Sigmoid colon (tissue), 6 donors: ENCODE measurements at regions not wholly inside any gene's neighbourhood (a gene's known extent, or its start where the extent isn't known, plus 50 kb on each side); places are given as distances from the start of the nearest gene placed in this dataset.

Source experiments
- DNase-seq: peaks from one replicate; pipeline ENCODE4 v3.0.0-alpha.2; 2019
- H3K27ac ChIP-seq, 4 donors: fragments of 200-600 bp; sonication (generic); one replicate each; pipeline ENCODE4 v1.5.1; 2016 to 2019; ENCODE audit warnings: mild to moderate bottlenecking in 1 of 4
- H3K27me3 ChIP-seq, 3 donors: fragments of 200-600 bp; sonication (generic); one replicate each; pipeline ENCODE4 v1.5.1; 2019; ENCODE audit warnings: mild to moderate bottlenecking in 1 of 3
- H3K36me3 ChIP-seq, 4 donors: fragments of 200-600 bp; sonication (generic); one replicate each; pipeline ENCODE4 v1.5.1; 2016 to 2019
- H3K4me1 ChIP-seq, 4 donors: fragments of 200-600 bp; sonication (generic); one replicate each; pipeline ENCODE4 v1.5.1; 2017 to 2019
- H3K4me3 ChIP-seq, 4 donors: fragments of 200-600 bp; sonication (generic); one replicate each; pipeline ENCODE4 v1.5.1; 2017 to 2019; ENCODE audit warnings: mild to moderate bottlenecking in 2 of 4, moderate library complexity in 1 of 4
- H3K9me3 ChIP-seq, 4 donors: fragments of 200-600 bp in 3 of 4; sonication (generic) in 3 of 4; one replicate each; pipeline versions ENCODE4 v1.5.1 to v1.6.1; 2013 to 2019
- EP300 ChIP-seq, 4 donors: sonication (generic); formaldehyde crosslinking; IDR thresholded peaks; one replicate each; pipeline ENCODE4 v1.6.1; 2017; ENCODE audit warnings: antibody characterized with exemption in 4 of 4
- POLR2A ChIP-seq, 2 donors: fragments of 450-650 bp; IDR thresholded peaks; one replicate each; pipeline ENCODE4 v1.6.1; 2016; ENCODE audit warnings: antibody characterized with exemption in 2 of 2, mild to moderate bottlenecking in 2 of 2, moderate library complexity in 2 of 2
- POLR2AphosphoS5 ChIP-seq, 4 donors: sonication (generic); formaldehyde crosslinking; IDR thresholded peaks; one replicate each; pipeline ENCODE4 v1.6.1; 2017; ENCODE audit warnings: antibody characterized with exemption in 4 of 4
- WGBS, 2 donors: extraction: QIAGEN DNeasy Blood & Tissue Kit; methylation state at CpG; one replicate each; pipeline ENCODE4 v1.1.7; 2013; 5-methylcytosine and 5-hydroxymethylcytosine counted together
- intact Hi-C: fragments of 100-400 bp; cut with DNase I; formaldehyde crosslinking; loops from one replicate; pipeline ENCODE4 v1.15.1; 2023
- TF ChIP-seq, protein P1 (sequence below), 4 experiments: fragments of 450-650 bp in 3 of 4; fragments of 200-600 bp in 1 of 4; IDR thresholded peaks; one replicate each; pipeline ENCODE4 v1.5.1; 2016 to 2019; ENCODE audit warnings: antibody characterized with exemption in 4 of 4, mild to moderate bottlenecking in 3 of 4, moderate library complexity in 2 of 4
- donor health status: healthy with polysubstance abuse.
- donor health status: healthy.

DNA sequence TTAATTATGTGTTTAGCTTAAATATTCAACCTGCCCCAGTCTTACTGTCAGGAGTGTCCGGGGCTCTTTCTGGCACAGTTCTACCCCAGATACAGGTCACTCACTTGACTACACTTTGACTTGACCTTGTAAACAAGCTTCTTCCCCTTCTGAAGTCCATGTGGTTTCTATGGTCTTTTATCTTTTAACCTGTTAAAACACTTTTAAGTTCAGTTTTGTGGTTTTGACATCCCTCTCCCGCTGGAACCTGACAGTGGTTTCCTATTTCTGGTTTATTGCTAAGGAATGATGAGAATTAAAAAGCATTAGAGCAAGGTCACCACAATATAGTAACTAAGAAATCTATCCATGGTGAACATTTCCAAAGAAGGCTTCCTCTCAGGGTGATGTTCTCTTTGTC is 300.1 kb downstream of the TMEM167A start:
- no peak for DNase-seq
- Histone ChIP-seq H3K4me1 (no peaks in the 10 kb centered on the region), H3K27me3 (no peaks in the 10 kb centered on the region), H3K36me3 (no peaks in the 10 kb centered on the region), H3K9me3 (no peaks in the 10 kb centered on the region), H3K27ac (no peak overlapping the region), H3K4me3 (no peak overlapping the region)
- TF ChIP-seq POLR2AphosphoS5 (IDR thresholded peaks at IDR 0.05) (no peak), POLR2A (IDR thresholded peaks at IDR 0.05) (no peak), EP300 (IDR thresholded peaks at IDR 0.05) (no peak)
- TF ChIP-seq, protein P1, sequence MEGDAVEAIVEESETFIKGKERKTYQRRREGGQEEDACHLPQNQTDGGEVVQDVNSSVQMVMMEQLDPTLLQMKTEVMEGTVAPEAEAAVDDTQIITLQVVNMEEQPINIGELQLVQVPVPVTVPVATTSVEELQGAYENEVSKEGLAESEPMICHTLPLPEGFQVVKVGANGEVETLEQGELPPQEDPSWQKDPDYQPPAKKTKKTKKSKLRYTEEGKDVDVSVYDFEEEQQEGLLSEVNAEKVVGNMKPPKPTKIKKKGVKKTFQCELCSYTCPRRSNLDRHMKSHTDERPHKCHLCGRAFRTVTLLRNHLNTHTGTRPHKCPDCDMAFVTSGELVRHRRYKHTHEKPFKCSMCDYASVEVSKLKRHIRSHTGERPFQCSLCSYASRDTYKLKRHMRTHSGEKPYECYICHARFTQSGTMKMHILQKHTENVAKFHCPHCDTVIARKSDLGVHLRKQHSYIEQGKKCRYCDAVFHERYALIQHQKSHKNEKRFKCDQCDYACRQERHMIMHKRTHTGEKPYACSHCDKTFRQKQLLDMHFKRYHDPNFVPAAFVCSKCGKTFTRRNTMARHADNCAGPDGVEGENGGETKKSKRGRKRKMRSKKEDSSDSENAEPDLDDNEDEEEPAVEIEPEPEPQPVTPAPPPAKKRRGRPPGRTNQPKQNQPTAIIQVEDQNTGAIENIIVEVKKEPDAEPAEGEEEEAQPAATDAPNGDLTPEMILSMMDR (IDR thresholded peaks at IDR 0.05): no peak
- 36 to 67% methylated on average over 2 of the region's 2 CpGs for WGBS, 2 donors
- intact Hi-C loops: no loop called here

DNA sequence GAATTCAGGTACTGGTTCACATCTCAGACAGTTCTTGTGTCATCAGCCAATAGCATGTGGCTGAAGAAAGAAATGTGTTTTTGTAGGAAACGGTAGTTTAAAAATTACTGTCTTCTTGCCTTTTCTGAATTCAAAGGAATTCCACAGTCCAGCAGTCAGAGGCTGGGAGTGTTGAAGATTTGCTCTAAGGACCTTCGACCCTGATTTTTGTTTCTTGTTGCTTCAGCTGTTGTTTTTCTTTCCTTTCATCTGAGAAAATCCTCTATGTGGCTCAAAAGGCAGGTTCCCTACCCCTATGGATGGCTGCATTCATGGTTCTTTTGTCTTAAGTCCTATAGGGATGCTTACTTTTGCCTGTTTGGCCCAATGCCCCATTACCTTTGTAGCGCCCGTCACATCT is 304.9 kb downstream of the TMEM167A start:
- TF ChIP-seq, protein P1 (IDR thresholded peaks at IDR 0.05): no peak
- TF ChIP-seq EP300 (IDR thresholded peaks at IDR 0.05): no peak
- TF ChIP-seq POLR2A (IDR thresholded peaks at IDR 0.05): no peak
- no peak for TF ChIP-seq POLR2AphosphoS5 (IDR thresholded peaks at IDR 0.05)
- H3K9me3 ChIP-seq: no peaks in the 10 kb centered on the region
- H3K27me3 ChIP-seq: no peaks in the 10 kb centered on the region
- no peak overlapping the region for H3K27ac ChIP-seq
- WGBS, 2 donors: 92 to 93% methylated on average over 4 of the region's 4 CpGs
- no peak for DNase-seq
- H3K4me1 ChIP-seq: no peaks in the 10 kb centered on the region
- intact Hi-C loops: no loop called here
- H3K36me3 ChIP-seq: no peaks in the 10 kb centered on the region
- no peak overlapping the region for H3K4me3 ChIP-seq

DNA sequence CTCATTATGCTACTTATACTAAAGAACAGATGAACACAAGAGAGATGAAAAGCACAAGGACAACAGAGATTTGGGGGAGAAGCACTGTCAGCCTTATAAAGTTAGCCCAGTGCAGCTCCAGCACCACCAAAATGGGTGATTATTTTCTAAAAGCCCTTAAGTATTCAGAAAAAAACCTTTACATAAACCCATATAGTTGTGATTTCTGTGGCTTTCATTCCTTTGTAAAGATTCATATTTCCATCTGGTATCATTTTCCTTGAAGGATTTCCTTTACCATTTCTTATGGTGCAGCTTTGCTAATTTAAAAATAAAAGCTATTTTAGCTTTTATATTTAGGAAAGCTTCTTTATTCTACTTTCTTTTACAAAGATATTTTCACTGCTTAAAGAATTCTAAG is 311.0 kb downstream of the TMEM167A start:
- intact Hi-C loops: no loop called here
- no peaks in the 10 kb centered on the region for H3K9me3 ChIP-seq
- no peak for DNase-seq
- no peaks in the 10 kb centered on the region for H3K4me1 ChIP-seq
- H3K36me3 ChIP-seq: no peaks in the 10 kb centered on the region
- H3K27ac ChIP-seq: no peak overlapping the region
- no peak overlapping the region for H3K4me3 ChIP-seq
- no peaks in the 10 kb centered on the region for H3K27me3 ChIP-seq
- TF ChIP-seq EP300 (IDR thresholded peaks at IDR 0.05) (no peak), POLR2AphosphoS5 (IDR thresholded peaks at IDR 0.05) (no peak), POLR2A (IDR thresholded peaks at IDR 0.05) (no peak)
- TF ChIP-seq, protein P1 (IDR thresholded peaks at IDR 0.05): no peak

DNA sequence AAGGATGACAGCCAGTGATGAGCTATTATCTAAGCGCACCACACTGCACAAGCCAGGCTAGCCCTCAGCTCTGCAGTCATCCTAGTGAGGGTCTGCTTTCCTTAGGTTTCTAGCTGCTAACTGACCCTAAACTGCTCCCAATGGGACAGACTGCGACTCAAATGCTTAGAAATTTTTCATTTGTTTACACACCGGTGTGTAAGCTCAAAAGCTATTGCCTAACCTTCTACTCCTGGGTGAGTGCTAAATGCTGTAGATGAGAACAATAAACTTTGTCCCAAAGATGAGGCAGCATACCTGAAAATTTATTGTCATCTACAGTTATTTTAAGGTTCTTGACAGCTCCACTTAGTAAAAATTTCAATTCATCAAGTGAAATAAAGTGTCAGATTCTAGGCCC is 311.4 kb downstream of the TMEM167A start:
- TF ChIP-seq POLR2AphosphoS5 (IDR thresholded peaks at IDR 0.05) (no peak), POLR2A (IDR thresholded peaks at IDR 0.05) (no peak), EP300 (IDR thresholded peaks at IDR 0.05) (no peak)
- TF ChIP-seq, protein P1 (IDR thresholded peaks at IDR 0.05): no peak
- H3K4me3 ChIP-seq: no peak overlapping the region
- 65 to 69% methylated on average over 3 of the region's 3 CpGs for WGBS, 2 donors
- H3K4me1 ChIP-seq: no peaks in the 10 kb centered on the region
- H3K27ac ChIP-seq: no peak overlapping the region
- intact Hi-C loops: no loop called here
- H3K9me3 ChIP-seq: no peaks in the 10 kb centered on the region
- no peak for DNase-seq
- H3K27me3 ChIP-seq: no peaks in the 10 kb centered on the region
- no peaks in the 10 kb centered on the region for H3K36me3 ChIP-seq

DNA sequence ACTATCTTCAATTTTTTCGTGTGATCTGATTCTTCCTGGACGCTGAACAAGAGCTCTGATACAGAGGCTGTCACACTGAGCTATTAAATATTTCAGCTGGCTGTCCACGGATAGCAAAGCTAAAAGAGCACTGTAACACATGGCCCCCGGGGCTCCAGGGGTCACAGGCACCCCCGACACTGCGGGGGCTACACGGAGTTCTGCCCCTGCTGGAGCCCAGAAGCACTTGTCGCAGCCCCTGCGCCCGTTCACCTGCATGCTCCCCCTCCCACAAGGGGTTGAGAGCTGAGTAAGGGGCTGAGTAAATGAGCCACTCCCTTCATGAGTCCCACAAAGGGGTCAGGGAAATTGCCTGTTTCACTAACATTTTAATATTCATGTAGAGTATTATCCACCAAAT is 316.3 kb downstream of the TMEM167A start:
- WGBS, 2 donors: 89 to 90% methylated on average over 10 of the region's 10 CpGs
- H3K36me3 ChIP-seq: no peaks in the 10 kb centered on the region
- H3K4me3 ChIP-seq: no peak overlapping the region
- no peak overlapping the region for H3K27ac ChIP-seq
- intact Hi-C loops: no loop called here
- no peaks in the 10 kb centered on the region for H3K4me1 ChIP-seq
- no peak for DNase-seq
- H3K27me3 ChIP-seq: no peaks in the 10 kb centered on the region
- no peak for TF ChIP-seq POLR2AphosphoS5 (IDR thresholded peaks at IDR 0.05)
- TF ChIP-seq, protein P1 (IDR thresholded peaks at IDR 0.05): no peak
- no peak for TF ChIP-seq EP300 (IDR thresholded peaks at IDR 0.05)
- no peak for TF ChIP-seq POLR2A (IDR thresholded peaks at IDR 0.05)
- H3K9me3 ChIP-seq: no peaks in the 10 kb centered on the region
